ENCODE measurements at regions not wholly inside any gene's neighbourhood (a gene's known extent, or its start where the extent isn't known, plus 50 kb on each side); places are given as distances from the start of the nearest gene placed in this dataset.
A peak's percentile ranks its signal among the peaks of the same experiment; 100 is the strongest.

- Mint-ChIP-seq H3K27ac (no peak overlapping the region), H3K36me3 (no peaks in the 10 kb centered on the region)
- ATAC-seq (ENCODE audit: low read depth in 2 of 2): no peak
Measured at GRCh38 chr12:77163074-77164038, 98.0 kb upstream of the E2F7 start.

GRCh38 chr12:77161944-77162343 lies 96.6 kb upstream of the E2F7 start:
- Mint-ChIP-seq H3K27me3 (peaks cover 0 to 4% (median 0%) of the 10 kb centered on the region in 3 donors), H3K4me1 (no peaks in the 10 kb centered on the region), H3K27ac (no peak overlapping the region), H3K9me3 (peaks cover 0 to 4% (median 0%) of the 10 kb centered on the region in 7 donors), H3K36me3 (no peaks in the 10 kb centered on the region), H3K4me3 (no peak overlapping the region)
- no peak for ATAC-seq (ENCODE audit: low read depth in 2 of 2)
- DNase-seq: no peak

More at GRCh38 chr12:77163074-77164038, 98.0 kb upstream of the E2F7 start:
- H3K4me3 Mint-ChIP-seq: no peak overlapping the region
- peaks cover 0 to 4% (median 0%) of the 10 kb centered on the region in 7 donors for H3K9me3 Mint-ChIP-seq
- peaks cover 0 to 8% (median 0%) of the 10 kb centered on the region in 3 donors for H3K27me3 Mint-ChIP-seq
- H3K4me1 Mint-ChIP-seq: no peaks in the 10 kb centered on the region
- DNase-seq: no peak

GRCh38 chr12:77160931-77161330 lies 95.6 kb upstream of the E2F7 start:
- Mint-ChIP-seq H3K27me3 (peaks cover 0 to 4% (median 0%) of the 10 kb centered on the region in 3 donors), H3K4me1 (no peaks in the 10 kb centered on the region), H3K9me3 (peaks cover 0 to 4% (median 0%) of the 10 kb centered on the region in 7 donors), H3K4me3 (no peak overlapping the region), H3K36me3 (no peaks in the 10 kb centered on the region), H3K27ac (no peak overlapping the region)
- ATAC-seq (ENCODE audit: low read depth in 2 of 2) (no peak), DNase-seq (no peak)

GRCh38 chr12:77153706-77154105 lies 88.3 kb upstream of the E2F7 start:
- ATAC-seq (ENCODE audit: low read depth in 2 of 2) (no peak), DNase-seq (no peak)
- Mint-ChIP-seq H3K27ac (no peak overlapping the region), H3K4me3 (no peak overlapping the region), H3K36me3 (no peaks in the 10 kb centered on the region), H3K27me3 (no peaks in the 10 kb centered on the region), H3K4me1 (no peaks in the 10 kb centered on the region), H3K9me3 (peaks cover 0 to 3% (median 0%) of the 10 kb centered on the region in 7 donors)

GRCh38 chr12:77152623-77153193 lies 87.3 kb upstream of the E2F7 start:
- ATAC-seq (ENCODE audit: low read depth in 2 of 2): no peak
- H3K36me3 Mint-ChIP-seq: no peaks in the 10 kb centered on the region

GRCh38 chr12:77151030-77151429 lies 85.7 kb upstream of the E2F7 start:
- Mint-ChIP-seq H3K36me3 (no peaks in the 10 kb centered on the region), H3K4me3 (no peak overlapping the region), H3K4me1 (no peaks in the 10 kb centered on the region), H3K27me3 (peaks cover 0 to 8% (median 6%) of the 10 kb centered on the region in 3 donors), H3K9me3 (peaks cover 0 to 8% (median 0%) of the 10 kb centered on the region in 7 donors), H3K27ac (no peak overlapping the region)
- DNase-seq (no peak), ATAC-seq (ENCODE audit: low read depth in 2 of 2) (no peak)

More at GRCh38 chr12:77152623-77153193, 87.3 kb upstream of the E2F7 start:
- no peaks in the 10 kb centered on the region for H3K4me1 Mint-ChIP-seq
- no peak overlapping the region for H3K27ac Mint-ChIP-seq
- peaks cover 0 to 3% (median 0%) of the 10 kb centered on the region in 7 donors for H3K9me3 Mint-ChIP-seq
- DNase-seq: no peak
- peaks cover 0 to 2% (median under 1%) of the 10 kb centered on the region in 3 donors for H3K27me3 Mint-ChIP-seq
- H3K4me3 Mint-ChIP-seq: no peak overlapping the region

- Mint-ChIP-seq H3K27ac (peak overlapping the region in 1 of 6 donors; percentile 85), H3K27me3 (peaks cover 4 to 14% (median 9%) of the 10 kb centered on the region in 3 donors), H3K9me3 (peaks cover 0 to 3% (median 0%) of the 10 kb centered on the region in 7 donors), H3K4me3 (no peak overlapping the region), H3K36me3 (no peaks in the 10 kb centered on the region), H3K4me1 (no peaks in the 10 kb centered on the region)
- no peak for DNase-seq
- no peak for ATAC-seq (ENCODE audit: low read depth in 2 of 2)
Measured at GRCh38 chr12:77133566-77133965, 68.2 kb upstream of the E2F7 start.

GRCh38 chr12:77131977-77132490 lies 66.7 kb upstream of the E2F7 start:
- peaks cover 0 to 7% (median 0%) of the 10 kb centered on the region in 3 donors for H3K27me3 Mint-ChIP-seq
- no peak for DNase-seq
- no peaks in the 10 kb centered on the region for H3K36me3 Mint-ChIP-seq
- H3K27ac Mint-ChIP-seq: no peak overlapping the region
- no peaks in the 10 kb centered on the region for H3K4me1 Mint-ChIP-seq
- no peak for ATAC-seq (ENCODE audit: low read depth in 2 of 2)
- no peak overlapping the region for H3K4me3 Mint-ChIP-seq
- peaks cover 0 to 2% (median 0%) of the 10 kb centered on the region in 7 donors for H3K9me3 Mint-ChIP-seq

DNA sequence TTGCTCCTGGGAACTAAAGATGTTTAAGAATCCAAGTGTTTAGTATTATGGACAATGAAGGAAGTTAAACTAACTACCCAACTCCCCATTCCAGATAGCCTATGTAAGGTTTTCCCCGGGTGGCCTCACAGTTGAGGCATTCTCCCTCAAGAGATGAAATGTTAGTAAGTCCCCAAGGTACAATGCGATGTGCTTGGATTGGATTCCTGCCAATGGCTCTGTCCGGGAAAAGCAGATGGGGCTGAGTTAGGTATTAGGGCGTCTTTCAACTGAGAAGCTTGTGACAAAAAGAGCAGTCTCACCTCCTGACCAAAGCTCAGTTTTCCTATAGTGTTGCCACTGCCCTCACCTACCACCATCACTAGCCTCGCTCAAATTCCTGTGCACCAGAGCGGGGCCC lies 64.8 kb upstream of the E2F7 start:
- Mint-ChIP-seq H3K9me3 (peaks cover 0 to 2% (median 0%) of the 10 kb centered on the region in 7 donors), H3K27ac (no peak overlapping the region), H3K36me3 (no peaks in the 10 kb centered on the region), H3K27me3 (peaks cover 0 to 2% (median 2%) of the 10 kb centered on the region in 3 donors), H3K4me3 (no peak overlapping the region), H3K4me1 (no peaks in the 10 kb centered on the region)
- no peak for ATAC-seq (ENCODE audit: low read depth in 2 of 2)
- no peak for DNase-seq

DNA sequence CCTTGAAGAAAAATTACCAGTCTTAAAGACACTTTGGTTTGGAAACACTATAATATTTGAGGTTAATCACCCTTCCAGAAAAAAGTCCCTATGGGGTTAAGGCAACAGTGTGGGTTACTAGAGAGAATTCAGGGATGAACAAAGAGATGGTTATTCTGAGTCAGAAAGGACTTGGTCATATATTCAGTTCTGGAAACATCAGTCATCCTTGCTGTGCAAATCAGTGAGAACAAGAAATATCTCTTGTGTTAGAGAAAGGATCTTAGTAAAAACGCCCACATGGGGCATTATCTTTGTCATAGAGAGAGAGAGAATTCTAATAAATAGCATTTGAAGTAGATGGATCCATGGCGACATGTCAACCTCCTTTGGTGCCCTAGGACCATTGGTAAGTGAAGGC lies 59.4 kb upstream of the E2F7 start:
- DNase-seq: no peak
- H3K9me3 Mint-ChIP-seq: no peaks in the 10 kb centered on the region
- no peaks in the 10 kb centered on the region for H3K36me3 Mint-ChIP-seq
- ATAC-seq (ENCODE audit: low read depth in 2 of 2): no peak
- no peak overlapping the region for H3K27ac Mint-ChIP-seq
- peaks cover 10 to 15% (median 12%) of the 10 kb centered on the region in 3 donors for H3K27me3 Mint-ChIP-seq
- no peaks in the 10 kb centered on the region for H3K4me1 Mint-ChIP-seq
- H3K4me3 Mint-ChIP-seq: no peak overlapping the region

- H3K27ac Mint-ChIP-seq: no peak overlapping the region
- no peaks in the 10 kb centered on the region for H3K4me1 Mint-ChIP-seq
- ATAC-seq (ENCODE audit: low read depth in 2 of 2) (no peak), DNase-seq (no peak)
- H3K9me3 Mint-ChIP-seq: no peaks in the 10 kb centered on the region
- H3K4me3 Mint-ChIP-seq: no peak overlapping the region
- H3K27me3 Mint-ChIP-seq: peaks cover 10 to 15% (median 12%) of the 10 kb centered on the region in 3 donors
- no peaks in the 10 kb centered on the region for H3K36me3 Mint-ChIP-seq
Measured at GRCh38 chr12:77122661-77123060, 57.3 kb upstream of the E2F7 start.

GRCh38 chr12:77122236-77122635 lies 56.9 kb upstream of the E2F7 start:
- Mint-ChIP-seq H3K4me3 (no peak overlapping the region), H3K27me3 (peaks cover 10 to 15% (median 12%) of the 10 kb centered on the region in 3 donors), H3K9me3 (no peaks in the 10 kb centered on the region), H3K4me1 (no peaks in the 10 kb centered on the region), H3K27ac (no peak overlapping the region), H3K36me3 (no peaks in the 10 kb centered on the region)
- DNase-seq (no peak), ATAC-seq (ENCODE audit: low read depth in 2 of 2) (no peak)

DNA sequence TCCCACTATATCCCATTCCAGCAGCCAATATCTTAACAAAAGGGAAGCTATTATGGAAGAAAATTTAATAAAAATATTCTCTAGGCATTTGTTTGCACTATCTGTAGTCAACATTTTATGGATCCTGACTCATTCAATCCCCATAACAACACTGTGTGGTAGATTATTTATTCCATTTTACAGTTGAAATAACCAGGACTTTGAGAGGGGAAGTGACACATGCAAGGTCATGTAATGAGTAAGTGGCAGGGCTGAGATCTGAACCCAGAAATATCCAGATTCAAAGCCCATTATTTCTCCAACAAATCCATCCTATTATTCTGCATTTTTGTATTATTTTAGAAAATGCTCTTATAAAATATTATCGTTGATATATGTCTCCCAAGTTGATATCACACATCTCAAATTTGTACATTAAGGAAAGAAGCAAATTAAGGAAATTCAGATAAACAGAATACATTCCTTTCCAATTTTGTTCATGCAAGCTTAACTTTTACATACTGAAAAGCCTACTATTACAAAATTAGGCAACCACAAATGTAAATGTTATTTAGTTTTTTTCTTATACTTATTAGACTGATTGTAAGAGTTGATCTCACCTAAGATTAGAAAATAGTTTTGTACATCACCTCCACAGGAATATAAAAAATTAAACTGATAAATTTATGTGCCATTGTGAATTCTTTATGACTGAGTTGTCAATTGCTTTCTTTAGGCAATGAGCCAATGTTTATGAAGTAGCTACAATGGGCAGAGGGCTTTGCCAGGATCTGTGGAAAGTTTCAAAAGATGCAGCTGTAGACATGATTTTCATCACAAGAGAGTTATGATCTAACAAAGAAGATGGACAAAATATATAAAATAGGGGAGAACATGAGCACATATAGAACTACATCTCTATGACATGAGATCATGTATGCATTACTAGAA lies 55.1 kb upstream of the E2F7 start:
- no peaks in the 10 kb centered on the region for H3K36me3 Mint-ChIP-seq
- peaks cover 10 to 20% (median 12%) of the 10 kb centered on the region in 3 donors for H3K27me3 Mint-ChIP-seq
- no peak for ATAC-seq (ENCODE audit: low read depth in 2 of 2)
- no peak overlapping the region for H3K4me3 Mint-ChIP-seq
- H3K9me3 Mint-ChIP-seq: no peaks in the 10 kb centered on the region
- no peak for DNase-seq
- H3K27ac Mint-ChIP-seq: no peak overlapping the region
- H3K4me1 Mint-ChIP-seq: no peaks in the 10 kb centered on the region
